GM23338 (cell line): ENCODE measurements at regions not wholly inside any gene's neighbourhood (a gene's known extent, or its start where the extent isn't known, plus 50 kb on each side); places are given as distances from the start of the nearest gene placed in this dataset.

ENCODE experiments used
- ATAC-seq: fragments of 200-7000 bp; cut with Tn5 transposase; 3 replicates; pipeline ENCODE4 v1.9.1; 2020
- DNase-seq: peaks from one replicate; pipeline ENCODE4 v3.0.0-alpha.2; 2015; ENCODE audit warnings: low spot score
- H2AFZ ChIP-seq: fragments of 200-600 bp; sonication (generic); 2 replicates; pipeline ENCODE4 v1.8.0; 2016; ENCODE audit warnings: antibody characterized with exemption, mild to moderate bottlenecking, moderate library complexity
- H3F3A ChIP-seq: fragments of 200-600 bp; sonication (generic); replicated peaks from 2 replicates; pipeline ENCODE4 v1.8.0; 2017; ENCODE audit warnings: antibody characterized with exemption, mixed run types, low read depth
- H3K27ac ChIP-seq: fragments of 200-600 bp; sonication (generic); 2 replicates; pipeline ENCODE4 v1.6.1; 2016; ENCODE audit warnings: low read depth
- H3K27me3 ChIP-seq: fragments of 200-600 bp; sonication (generic); 2 replicates; pipeline ENCODE4 v1.8.0; 2016; ENCODE audit warnings: mild to moderate bottlenecking, mixed run types, moderate library complexity; ENCODE audit not compliant: insufficient read depth
- H3K36me3 ChIP-seq: fragments of 200-600 bp; sonication (generic); 2 replicates; pipeline ENCODE4 v1.8.0; 2016; ENCODE audit warnings: mild to moderate bottlenecking; ENCODE audit not compliant: insufficient read depth
- H3K4me1 ChIP-seq: fragments of 200-600 bp; sonication (generic); 2 replicates; pipeline ENCODE4 v1.8.0; 2016; ENCODE audit warnings: mild to moderate bottlenecking, moderate library complexity; ENCODE audit not compliant: insufficient read depth
- H3K4me2 ChIP-seq: fragments of 200-600 bp; sonication (generic); 2 replicates; pipeline ENCODE4 v1.7.1; 2017; ENCODE audit warnings: mixed run types
- H3K4me3 ChIP-seq: fragments of 200-600 bp; sonication (generic); 2 replicates; pipeline ENCODE4 v1.6.1; 2016; ENCODE audit warnings: mixed run types
- H3K79me2 ChIP-seq: fragments of 200-600 bp; sonication (generic); replicated peaks from 2 replicates; pipeline ENCODE4 v1.8.0; 2017; ENCODE audit warnings: mild to moderate bottlenecking; ENCODE audit not compliant: insufficient read depth
- H3K9me2 ChIP-seq: fragments of 200-600 bp; sonication (generic); 2 replicates; pipeline ENCODE4 v1.8.0; 2017; ENCODE audit not compliant: insufficient read depth
- H4K20me1 ChIP-seq: fragments of 200-600 bp; sonication (generic); replicated peaks from 2 replicates; pipeline ENCODE4 v1.8.0; 2017; ENCODE audit warnings: mild to moderate bottlenecking; ENCODE audit not compliant: insufficient read depth
- H3K27ac Mint-ChIP-seq: 2 replicates; pipeline ENCODE4 v1.8.0; 2020; ENCODE audit warnings: inconsistent platforms, mild to moderate bottlenecking, moderate library complexity, mixed read lengths
- H3K27me3 Mint-ChIP-seq: 3 replicates; pipeline ENCODE4 v1.8.0; 2022; ENCODE audit warnings: low read depth, mild to moderate bottlenecking, moderate library complexity, mixed read lengths, inconsistent platforms; ENCODE audit not compliant: insufficient read depth, poor library complexity
- H3K36me3 Mint-ChIP-seq: 3 replicates; pipeline ENCODE4 v1.8.0; 2021; ENCODE audit warnings: low read depth, mild to moderate bottlenecking, inconsistent platforms, moderate library complexity, mixed read lengths
- H3K4me1 Mint-ChIP-seq: 3 replicates; pipeline ENCODE4 v1.8.0; 2020; ENCODE audit warnings: mild to moderate bottlenecking, inconsistent platforms, mixed read lengths
- H3K4me3 Mint-ChIP-seq: 3 replicates; pipeline ENCODE4 v1.8.0; 2021; ENCODE audit warnings: moderate library complexity, mild to moderate bottlenecking, inconsistent platforms, mixed read lengths
- H3K9me3 Mint-ChIP-seq: 3 replicates; pipeline ENCODE4 v1.8.0; 2020; ENCODE audit warnings: moderate library complexity, mild to moderate bottlenecking, inconsistent platforms, mixed read lengths
- CREB1 ChIP-seq: fragments of 250-450 bp; sonication (Bioruptor Pico); IDR thresholded peaks from 2 replicates; pipeline ENCODE4 v1.5.0; 2020; ENCODE audit warnings: low read depth, mild to moderate bottlenecking, moderate library complexity
- CTCF ChIP-seq, 2 experiments: fragments of 200-600 bp in 1 of 2; sonication (generic) in 1 of 2; conservative IDR thresholded peaks; 2 replicates each; pipeline versions ENCODE4 v1.5.1 to v1.6.1; 2016 to 2017; ENCODE audit warnings: antibody characterized with exemption in 2 of 2, low read depth in 2 of 2, mild to moderate bottlenecking in 2 of 2, moderate library complexity in 1 of 2
- ETS1 ChIP-seq: IDR thresholded peaks from 2 replicates; pipeline ENCODE4 v1.6.1; 2016; ENCODE audit warnings: antibody characterized with exemption
- EZH2 ChIP-seq: fragments of 200-600 bp; sonication (generic); IDR thresholded peaks from one replicate; pipeline ENCODE4 v1.8.0; 2017; ENCODE audit warnings: antibody characterized with exemption, mild to moderate bottlenecking, low read depth; ENCODE audit not compliant: unreplicated experiment
- EZH2phosphoT487 ChIP-seq: fragments of 200-600 bp; sonication (generic); IDR thresholded peaks from one replicate; pipeline ENCODE4 v1.8.1; 2018; ENCODE audit warnings: antibody characterized with exemption; ENCODE audit not compliant: unreplicated experiment
- JUNB ChIP-seq: IDR thresholded peaks from one replicate; pipeline ENCODE4 v1.6.1; 2016; ENCODE audit warnings: antibody characterized with exemption; ENCODE audit not compliant: unreplicated experiment
- NANOG ChIP-seq: IDR thresholded peaks from 2 replicates; pipeline ENCODE4 v1.6.1; 2016; ENCODE audit warnings: antibody characterized with exemption, borderline replicate concordance
- POLR2AphosphoS5 ChIP-seq: IDR thresholded peaks from 2 replicates; pipeline ENCODE4 v1.6.1; 2016; ENCODE audit warnings: antibody characterized with exemption, low read depth
- REST ChIP-seq: IDR thresholded peaks from one replicate; pipeline ENCODE4 v1.6.1; 2018; ENCODE audit warnings: antibody characterized with exemption; ENCODE audit not compliant: unreplicated experiment
- STAT1 ChIP-seq: IDR thresholded peaks from one replicate; pipeline ENCODE4 v1.6.1; 2016; ENCODE audit warnings: antibody characterized with exemption; ENCODE audit not compliant: unreplicated experiment
- ZNF114 ChIP-seq: fragments of 250-450 bp; sonication (Bioruptor Pico); IDR thresholded peaks from 2 replicates; pipeline ENCODE4 v1.5.0; 2020; ENCODE audit warnings: mild to moderate bottlenecking, moderate library complexity
- ZNF331 ChIP-seq: fragments of 250-450 bp; sonication (Bioruptor Pico); IDR thresholded peaks from 2 replicates; pipeline ENCODE4 v1.5.0; 2020; ENCODE audit warnings: low read depth, mild to moderate bottlenecking, moderate library complexity
- ZNF462 ChIP-seq: fragments of 250-450 bp; sonication (Bioruptor Pico); IDR thresholded peaks from 2 replicates; pipeline ENCODE4 v1.5.0; 2020; ENCODE audit warnings: mild to moderate bottlenecking, moderate library complexity

GRCh38 chr13:48159826-48160225, 64.9 kb upstream of the MED4 start:
- peaks cover 3% of the 10 kb centered on the region for H3K27me3 Mint-ChIP-seq
- H3K4me1 Mint-ChIP-seq, result peaks cover 39% of the 10 kb centered on the region
- Histone ChIP-seq H2AFZ (no peak overlapping the region), H3F3A (no peaks in the 10 kb centered on the region), H3K27me3 (no peaks in the 10 kb centered on the region), H3K27ac (no peak overlapping the region), H3K9me2 (no peaks in the 10 kb centered on the region), H3K4me1 (peaks cover 20% of the 10 kb centered on the region), H3K4me3 (no peak overlapping the region), H3K4me2 (no peak overlapping the region; the same call in 1 of the 2 replicates), H3K36me3 (no peaks in the 10 kb centered on the region), H4K20me1 (no peaks in the 10 kb centered on the region), H3K79me2 (no peaks in the 10 kb centered on the region)
- no peak overlapping the region for H3K27ac Mint-ChIP-seq
- ATAC-seq, result no peak
- TF ChIP-seq NANOG (no peak), ZNF331 (no peak), STAT1 (no peak), CTCF (conservative IDR thresholded peaks at IDR 0.05; ENCODE audit: low read depth in 2 of 2) (no peak), REST (no peak), JUNB (no peak), ZNF462 (CRISPR knock-in tag) (no peak), EZH2phosphoT487 (no peak), ZNF114 (CRISPR knock-in tag) (no peak), EZH2 (no peak), CREB1 (CRISPR knock-in tag) (no peak), POLR2AphosphoS5 (no peak), ETS1 (no peak)
- H3K4me3 Mint-ChIP-seq, result no peak overlapping the region
- H3K36me3 Mint-ChIP-seq, result no peaks in the 10 kb centered on the region
- DNase-seq, result no peak
- no peaks in the 10 kb centered on the region for H3K9me3 Mint-ChIP-seq
